Loucy (cell line): ENCODE measurements at regions not wholly inside any gene's neighbourhood (a gene's known extent, or its start where the extent isn't known, plus 50 kb on each side); places are given as distances from the start of the nearest gene placed in this dataset.

Source experiments
- EZH2phosphoT487 ChIP-seq: fragments of 200-600 bp; IDR thresholded peaks from 2 replicates; pipeline ENCODE4 v1.6.1; 2018; ENCODE audit warnings: antibody characterized with exemption, mild to moderate bottlenecking, moderate library complexity, borderline replicate concordance
- TF ChIP-seq, protein P1 (sequence below): fragments of 200-600 bp; sonication (generic); conservative IDR thresholded peaks from 2 replicates; pipeline ENCODE4 v1.5.1; 2014; ENCODE audit warnings: mild to moderate bottlenecking, antibody characterized with exemption, low read length

DNA sequence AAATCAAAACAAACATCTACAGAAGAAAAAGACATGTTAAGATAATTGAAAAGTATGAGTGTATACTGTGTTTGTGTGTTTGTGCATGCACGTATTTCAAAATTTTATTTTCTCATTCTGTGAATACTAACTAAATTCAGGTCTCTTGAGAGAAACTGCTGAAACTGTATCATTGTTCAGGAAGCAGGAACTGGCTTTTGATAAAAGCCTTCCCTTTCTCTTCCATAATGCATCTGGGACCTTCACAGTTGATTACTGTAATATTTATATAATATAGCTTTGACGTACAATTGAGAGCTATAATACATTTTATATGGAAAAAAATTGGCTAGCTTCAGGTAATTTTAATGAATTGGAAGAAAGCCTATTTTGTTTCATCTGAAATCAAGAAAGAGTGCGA, 993.5 kb downstream of the SLC6A15 start:
- TF ChIP-seq, protein P1, sequence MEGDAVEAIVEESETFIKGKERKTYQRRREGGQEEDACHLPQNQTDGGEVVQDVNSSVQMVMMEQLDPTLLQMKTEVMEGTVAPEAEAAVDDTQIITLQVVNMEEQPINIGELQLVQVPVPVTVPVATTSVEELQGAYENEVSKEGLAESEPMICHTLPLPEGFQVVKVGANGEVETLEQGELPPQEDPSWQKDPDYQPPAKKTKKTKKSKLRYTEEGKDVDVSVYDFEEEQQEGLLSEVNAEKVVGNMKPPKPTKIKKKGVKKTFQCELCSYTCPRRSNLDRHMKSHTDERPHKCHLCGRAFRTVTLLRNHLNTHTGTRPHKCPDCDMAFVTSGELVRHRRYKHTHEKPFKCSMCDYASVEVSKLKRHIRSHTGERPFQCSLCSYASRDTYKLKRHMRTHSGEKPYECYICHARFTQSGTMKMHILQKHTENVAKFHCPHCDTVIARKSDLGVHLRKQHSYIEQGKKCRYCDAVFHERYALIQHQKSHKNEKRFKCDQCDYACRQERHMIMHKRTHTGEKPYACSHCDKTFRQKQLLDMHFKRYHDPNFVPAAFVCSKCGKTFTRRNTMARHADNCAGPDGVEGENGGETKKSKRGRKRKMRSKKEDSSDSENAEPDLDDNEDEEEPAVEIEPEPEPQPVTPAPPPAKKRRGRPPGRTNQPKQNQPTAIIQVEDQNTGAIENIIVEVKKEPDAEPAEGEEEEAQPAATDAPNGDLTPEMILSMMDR = no peak
- TF ChIP-seq EZH2phosphoT487 = no peak
